GM12892 (cell line): ENCODE measurements at regions not wholly inside any gene's neighbourhood (a gene's known extent, or its start where the extent isn't known, plus 50 kb on each side); places are given as distances from the start of the nearest gene placed in this dataset.

Experiments
- POLR2A ChIP-seq: IDR thresholded peaks from 2 replicates; pipeline ENCODE4 v1.6.1; 2011; ENCODE audit warnings: low read depth, low read length, control low read depth
- POLR2AphosphoS5 ChIP-seq: IDR thresholded peaks from 2 replicates; pipeline ENCODE4 v1.6.1; 2011; ENCODE audit warnings: low read depth, low read length, control low read depth

GRCh38 chrX:9205599-9206223 lies 171.8 kb upstream of the FAM9B start:
- TF ChIP-seq POLR2A (no peak), POLR2AphosphoS5 (no peak)
